Endothelial cell of umbilical vein (primary cell): ENCODE measurements at regions not wholly inside any gene's neighbourhood (a gene's known extent, or its start where the extent isn't known, plus 50 kb on each side); places are given as distances from the start of the nearest gene placed in this dataset.

Experiments
- BruUV-seq: library from RNA; stranded (reverse); fragments of 400-500 nt; replicated peaks from 2 replicates; lab custom pipeline; 2021; lab: Mats Ljungman, UMichigan
- CTCF ChIA-PET: fragments of 300-600, 350-600 bp; sonication (Branson Sonifier 250); formaldehyde crosslinking; loops from one replicate; lab custom pipeline; 2021; ENCODE audit warnings: antibody characterized with exemption, inconsistent platforms; lab: Charles Lee
- POLR2A ChIA-PET: fragments of 300-600, 350-600 bp; sonication (Branson Sonifier 250); formaldehyde crosslinking; loops from one replicate; lab custom pipeline; 2021; ENCODE audit warnings: antibody characterized with exemption, inconsistent platforms; lab: Charles Lee
- DNase-seq: peaks from one replicate; pipeline ENCODE4 v3.0.0-alpha.2; 2011; ENCODE audit warnings: low read depth, low spot score
- FAIRE-seq: peaks from 2 replicates; lab custom pipeline; 2011; peaks lifted over from hg19 to GRCh38; lab: Jason Lieb, UNC
- H2AFZ ChIP-seq: 2 replicates; pipeline ENCODE4 v1.6.0; 2012; ENCODE audit warnings: low read depth, low read length, control low read depth, inconsistent platforms
- H3K27ac ChIP-seq: 2 replicates; pipeline ENCODE4 v1.5.1; 2011; ENCODE audit warnings: low read depth, mild to moderate bottlenecking, control low read depth, low read length, moderate library complexity; ENCODE audit not compliant: insufficient read depth
- H3K27me3 ChIP-seq, 2 experiments: 2 replicates each; pipeline versions ENCODE4 v1.6.0 to v1.6.1; 2011; ENCODE audit warnings: low read length in 2 of 2, mixed read lengths in 1 of 2; ENCODE audit not compliant: control insufficient read depth in 2 of 2, insufficient read depth in 2 of 2
- H3K36me3 ChIP-seq, 2 experiments: 2 replicates in 1 of 2; 3 replicates in 1 of 2; pipeline ENCODE4 v1.5.1; 2011; ENCODE audit warnings: low read length in 2 of 2, mild to moderate bottlenecking in 1 of 2, moderate library complexity in 1 of 2; ENCODE audit not compliant: control insufficient read depth in 2 of 2, insufficient read depth in 2 of 2; ENCODE audit errors: extremely low read depth in 1 of 2
- H3K4me1 ChIP-seq: 3 replicates; pipeline ENCODE4 v1.5.1; 2011; ENCODE audit warnings: mild to moderate bottlenecking, low read length; ENCODE audit not compliant: control insufficient read depth, insufficient read depth; ENCODE audit errors: extremely low read depth
- H3K4me2 ChIP-seq: 2 replicates; pipeline ENCODE4 v1.6.1; 2011; ENCODE audit warnings: low read length, control low read depth, mixed read lengths; ENCODE audit not compliant: insufficient read depth
- H3K4me3 ChIP-seq, 3 experiments: fragments of 200-600 bp in 1 of 3; sonication (generic), shearing (Covaris generic) in 1 of 3; replicated peaks in 1 of 3; 2 replicates each; pipeline ENCODE4 v1.5.1; 2011 to 2016; ENCODE audit warnings: control low read depth in 3 of 3, low read length in 3 of 3, mild to moderate bottlenecking in 2 of 3, inconsistent platforms in 1 of 3, low read depth in 1 of 3, moderate library complexity in 1 of 3; ENCODE audit not compliant: insufficient read depth in 1 of 3
- H3K79me2 ChIP-seq: 2 replicates; pipeline ENCODE4 v1.6.0; 2012; ENCODE audit warnings: low read length, inconsistent platforms; ENCODE audit not compliant: control insufficient read depth, insufficient read depth
- H3K9ac ChIP-seq: replicated peaks from 2 replicates; pipeline ENCODE3; 2011; ENCODE audit warnings: low read length, control low read depth; ENCODE audit not compliant: insufficient read depth; ENCODE audit errors: extremely low read depth
- H3K9me1 ChIP-seq: replicated peaks from 3 replicates; pipeline ENCODE4 v1.6.0; 2011; ENCODE audit warnings: mild to moderate bottlenecking, low read length; ENCODE audit not compliant: control insufficient read depth, insufficient read depth; ENCODE audit errors: extremely low read depth
- H3K9me3 ChIP-seq: replicated peaks from 2 replicates; pipeline ENCODE4 v1.5.1; 2012; ENCODE audit warnings: low read length, inconsistent platforms; ENCODE audit not compliant: control insufficient read depth, insufficient read depth
- H4K20me1 ChIP-seq: replicated peaks from 2 replicates; pipeline ENCODE3; 2011; ENCODE audit warnings: mild to moderate bottlenecking, low read length; ENCODE audit not compliant: control insufficient read depth, insufficient read depth; ENCODE audit errors: extremely low read depth
- EZH2 ChIP-seq: IDR thresholded peaks from 2 replicates; pipeline ENCODE4 v1.6.1; 2012; ENCODE audit warnings: borderline replicate concordance, low read depth, mild to moderate bottlenecking, moderate library complexity, low read length, inconsistent platforms; ENCODE audit not compliant: severe bottlenecking
- FOS ChIP-seq: IDR thresholded peaks from 2 replicates; pipeline ENCODE4 v1.6.1; 2011; ENCODE audit warnings: mild to moderate bottlenecking, low read length, moderate library complexity, borderline replicate concordance; ENCODE audit not compliant: insufficient read depth
- GATA2 ChIP-seq: IDR thresholded peaks from 2 replicates; pipeline ENCODE4 v1.7.0; 2011; ENCODE audit warnings: low read depth, mild to moderate bottlenecking, moderate library complexity, mixed read lengths, low read length; ENCODE audit not compliant: insufficient read length, insufficient read depth
- JUN ChIP-seq: IDR thresholded peaks from 2 replicates; pipeline ENCODE4 v1.6.1; 2011; ENCODE audit warnings: borderline replicate concordance, low read depth; ENCODE audit not compliant: insufficient read length, insufficient read depth
- MAX ChIP-seq: IDR thresholded peaks from 2 replicates; pipeline ENCODE4 v1.6.1; 2011; ENCODE audit not compliant: insufficient read depth, insufficient read length
- MYC ChIP-seq: IDR thresholded peaks from one replicate; pipeline ENCODE4 v1.6.1; 2011; ENCODE audit warnings: mild to moderate bottlenecking, low read depth, low read length
- POLR2A ChIP-seq: IDR thresholded peaks from 2 replicates; pipeline ENCODE4 v1.6.1; 2012; ENCODE audit warnings: low read depth, mild to moderate bottlenecking, control low read depth, low read length
- POLR2AphosphoS5 ChIP-seq: IDR thresholded peaks from 2 replicates; pipeline ENCODE4 v1.6.1; 2012; ENCODE audit warnings: low read depth, mild to moderate bottlenecking, control low read depth, low read length, moderate library complexity; ENCODE audit not compliant: insufficient read depth
- dilution Hi-C: fragments of 300-500 bp; cut with MboI; formaldehyde crosslinking; loops from one replicate; pipeline ENCODE4 v1.15.0; 2019; ENCODE audit warnings: low sequenced_read_pairs; ENCODE audit not compliant: extremely low pct_ligation_motif_present
- intact Hi-C: fragments of 100-400 bp; cut with micrococcal nuclease; formaldehyde crosslinking; loops from one replicate; pipeline ENCODE4 v1.10.0; 2022
- TF ChIP-seq, protein P1 (sequence below), 2 donors: IDR thresholded peaks; 1 replicate in 1 of 2; 2 replicates in 1 of 2; pipeline ENCODE4 v1.5.1; 2011; ENCODE audit warnings: low read length in 2 of 2, mild to moderate bottlenecking in 2 of 2, moderate library complexity in 2 of 2, control low read depth in 1 of 2, inconsistent platforms in 1 of 2, low read depth in 1 of 2; ENCODE audit not compliant: insufficient read depth in 1 of 2; ENCODE audit errors: extremely low read depth in 1 of 2

- FAIRE-seq = no peak
- H3K79me2 ChIP-seq = no peaks in the 10 kb centered on the region
- dilution Hi-C loops = no loop called here
- no peak for DNase-seq
- no peak overlapping the region for H3K9ac ChIP-seq
- POLR2A ChIA-PET = no interaction called here
- H4K20me1 ChIP-seq = no peaks in the 10 kb centered on the region
- BruUV-seq = no TSS peak
- no peak overlapping the region for H3K4me2 ChIP-seq
- no peaks in the 10 kb centered on the region for H3K36me3 ChIP-seq
- intact Hi-C loops = no loop called here
- H3K9me1 ChIP-seq = no peaks in the 10 kb centered on the region
- H3K9me3 ChIP-seq = no peaks in the 10 kb centered on the region
- no peaks in the 10 kb centered on the region for H3K4me1 ChIP-seq
- TF ChIP-seq MYC (no peak), JUN (no peak), POLR2AphosphoS5 (no peak), GATA2 (no peak), POLR2A (no peak), FOS (no peak), EZH2 (no peak), MAX (no peak)
- TF ChIP-seq, protein P1, sequence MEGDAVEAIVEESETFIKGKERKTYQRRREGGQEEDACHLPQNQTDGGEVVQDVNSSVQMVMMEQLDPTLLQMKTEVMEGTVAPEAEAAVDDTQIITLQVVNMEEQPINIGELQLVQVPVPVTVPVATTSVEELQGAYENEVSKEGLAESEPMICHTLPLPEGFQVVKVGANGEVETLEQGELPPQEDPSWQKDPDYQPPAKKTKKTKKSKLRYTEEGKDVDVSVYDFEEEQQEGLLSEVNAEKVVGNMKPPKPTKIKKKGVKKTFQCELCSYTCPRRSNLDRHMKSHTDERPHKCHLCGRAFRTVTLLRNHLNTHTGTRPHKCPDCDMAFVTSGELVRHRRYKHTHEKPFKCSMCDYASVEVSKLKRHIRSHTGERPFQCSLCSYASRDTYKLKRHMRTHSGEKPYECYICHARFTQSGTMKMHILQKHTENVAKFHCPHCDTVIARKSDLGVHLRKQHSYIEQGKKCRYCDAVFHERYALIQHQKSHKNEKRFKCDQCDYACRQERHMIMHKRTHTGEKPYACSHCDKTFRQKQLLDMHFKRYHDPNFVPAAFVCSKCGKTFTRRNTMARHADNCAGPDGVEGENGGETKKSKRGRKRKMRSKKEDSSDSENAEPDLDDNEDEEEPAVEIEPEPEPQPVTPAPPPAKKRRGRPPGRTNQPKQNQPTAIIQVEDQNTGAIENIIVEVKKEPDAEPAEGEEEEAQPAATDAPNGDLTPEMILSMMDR (IDR thresholded peaks at IDR 0.05; ENCODE audit: extremely low read depth in 1 of 2, insufficient read depth in 1 of 2, low read depth in 1 of 2, low read length in 2 of 2) = no peak
- no peak overlapping the region for H3K27ac ChIP-seq
- H2AFZ ChIP-seq = no peak overlapping the region
- H3K4me3 ChIP-seq = no peak overlapping the region
- no peaks in the 10 kb centered on the region for H3K27me3 ChIP-seq
- CTCF ChIA-PET = no interaction called here
Observed at GRCh38 chr9:23582836-23583235, 243.2 kb downstream of the ELAVL2 start.
